HCT116 (cell line): ENCODE measurements at regions not wholly inside any gene's neighbourhood (a gene's known extent, or its start where the extent isn't known, plus 50 kb on each side); places are given as distances from the start of the nearest gene placed in this dataset.

ENCODE experiments used
- ATAC-seq: fragments of 200-7000 bp; cut with Tn5 transposase; 2 replicates; pipeline ENCODE4 v1.9.1; 2020; ENCODE audit warnings: mild to moderate bottlenecking, moderate library complexity
- BruUV-seq: library from RNA; stranded (reverse); fragments of 400-500 nt; replicated peaks from 2 replicates; lab custom pipeline; 2021; lab: Mats Ljungman, UMichigan
- CTCF ChIA-PET: fragments of 300-600 bp; sonication (Branson Sonifier 250); formaldehyde crosslinking; loops from one replicate; lab custom pipeline; 2021; ENCODE audit warnings: antibody characterized with exemption; lab: Charles Lee
- POLR2A ChIA-PET: fragments of 300-600, 350-600 bp; sonication (Branson Sonifier 250); formaldehyde crosslinking; loops from one replicate; lab custom pipeline; 2021; ENCODE audit warnings: antibody characterized with exemption; lab: Charles Lee
- RAD21 ChIA-PET, 2 experiments: fragments of 300-600 bp; sonication (Branson Sonifier 250); formaldehyde crosslinking; loops; one replicate each; lab custom pipeline; 2023; ENCODE audit warnings: low total read pairs in 2 of 2; ENCODE audit not compliant: uncharacterized antibody in 2 of 2, unreplicated experiment in 2 of 2, low non-redundant PET in 1 of 2; lab: Charles Lee
- DNase-seq: peaks from one replicate; pipeline ENCODE4 v3.0.0-alpha.2; 2010; ENCODE audit warnings: low read depth, low spot score
- H2AFZ ChIP-seq: fragments of 200-600 bp; shearing (Covaris generic), sonication (generic); 2 replicates; pipeline ENCODE4 v1.6.1; 2017; ENCODE audit warnings: low read depth, mixed run types, mixed read lengths, antibody characterized with exemption, low read length; ENCODE audit not compliant: poor library complexity, severe bottlenecking
- H3K27ac ChIP-seq: 2 replicates; pipeline ENCODE4 v1.5.1; 2012; ENCODE audit warnings: low read depth, low read length
- H3K27me3 ChIP-seq: fragments of 200-600 bp; sonication (generic); 2 replicates; pipeline ENCODE4 v1.6.1; 2016; ENCODE audit warnings: mixed run types, low read length, mixed read lengths; ENCODE audit not compliant: insufficient read depth
- H3K36me3 ChIP-seq, 2 experiments: fragments of 200-500 bp in 1 of 2; fragments of 200-600 bp in 1 of 2; sonication (Bioruptor generic) in 1 of 2; sonication (generic) in 1 of 2; 2 replicates each; pipeline versions ENCODE4 v1.5.1 to v1.6.1; 2014 to 2016; ENCODE audit warnings: low read length in 2 of 2, inconsistent platforms in 1 of 2, mixed read lengths in 1 of 2, mixed run types in 1 of 2; ENCODE audit not compliant: insufficient read depth in 2 of 2, control insufficient read depth in 1 of 2
- H3K4me1 ChIP-seq, 2 experiments: fragments of 200-600 bp in 1 of 2; sonication (generic) in 1 of 2; 2 replicates each; pipeline versions ENCODE4 v1.5.1 to v1.6.1; 2012 to 2017; ENCODE audit warnings: low read length in 2 of 2, inconsistent platforms in 1 of 2, mild to moderate bottlenecking in 1 of 2, mixed read lengths in 1 of 2, mixed run types in 1 of 2, moderate library complexity in 1 of 2; ENCODE audit not compliant: insufficient read depth in 2 of 2, control insufficient read depth in 1 of 2
- H3K4me2 ChIP-seq: fragments of 200-600 bp; sonication (generic); 2 replicates; pipeline ENCODE4 v1.6.1; 2017; ENCODE audit warnings: mixed run types, low read length, mixed read lengths
- H3K4me3 ChIP-seq, 2 experiments: fragments of 200-600 bp in 1 of 2; sonication (generic) in 1 of 2; replicated peaks in 1 of 2; 2 replicates each; pipeline ENCODE4 v1.5.1; 2011 to 2016; ENCODE audit warnings: low read length in 2 of 2, control low read depth in 1 of 2, low read depth in 1 of 2, mild to moderate bottlenecking in 1 of 2, mixed read lengths in 1 of 2, mixed run types in 1 of 2
- H3K79me2 ChIP-seq: fragments of 200-600 bp; sonication (generic); 2 replicates; pipeline ENCODE4 v1.6.1; 2017; ENCODE audit warnings: mild to moderate bottlenecking, mixed run types, low read length, moderate library complexity, mixed read lengths; ENCODE audit not compliant: insufficient read depth
- H3K9ac ChIP-seq: fragments of 200-600 bp; sonication (generic); 2 replicates; pipeline ENCODE4 v1.6.1; 2016; ENCODE audit warnings: low read length, mixed read lengths
- H3K9me2 ChIP-seq: fragments of 200-600 bp; sonication (generic), shearing (Covaris generic); 2 replicates; pipeline ENCODE4 v1.6.1; 2017; ENCODE audit warnings: mixed run types, mild to moderate bottlenecking, moderate library complexity; ENCODE audit not compliant: insufficient read depth
- H3K9me3 ChIP-seq, 2 experiments: fragments of 200-500 bp in 1 of 2; fragments of 200-600 bp in 1 of 2; sonication (Bioruptor generic) in 1 of 2; sonication (generic) in 1 of 2; 2 replicates each; pipeline ENCODE4 v1.6.1; 2014 to 2017; ENCODE audit warnings: low read length in 2 of 2, mixed read lengths in 2 of 2, inconsistent platforms in 1 of 2, low read depth in 1 of 2, mild to moderate bottlenecking in 1 of 2, mixed run types in 1 of 2, moderate library complexity in 1 of 2; ENCODE audit not compliant: control insufficient read depth in 1 of 2, insufficient read depth in 1 of 2
- H4K20me1 ChIP-seq: fragments of 200-600 bp; sonication (generic), shearing (Covaris generic); 2 replicates; pipeline ENCODE4 v1.6.1; 2017; ENCODE audit warnings: mixed run types, mild to moderate bottlenecking, moderate library complexity; ENCODE audit not compliant: insufficient read depth
- ATF3 ChIP-seq: IDR thresholded peaks from 2 replicates; pipeline ENCODE4 v1.6.1; 2012
- CBX3 ChIP-seq: IDR thresholded peaks from 2 replicates; pipeline ENCODE4 v1.6.1; 2012; ENCODE audit warnings: low read depth
- CEBPB ChIP-seq: IDR thresholded peaks from 2 replicates; pipeline ENCODE4 v1.6.1; 2012; ENCODE audit warnings: low read depth
- CTCF ChIP-seq, 3 experiments: fragments of 200-600 bp in 1 of 3; sonication (generic) in 1 of 3; IDR thresholded peaks in 2 of 3; conservative IDR thresholded peaks in 1 of 3; 2 replicates each; pipeline ENCODE4 v1.5.1; 2012 to 2017; ENCODE audit warnings: low read depth in 2 of 3, low read length in 2 of 3, antibody characterized with exemption in 1 of 3, borderline replicate concordance in 1 of 3, control low read depth in 1 of 3, mild to moderate bottlenecking in 1 of 3, mixed read lengths in 1 of 3, mixed run types in 1 of 3, moderate library complexity in 1 of 3; ENCODE audit not compliant: insufficient read depth in 1 of 3
- EGR1 ChIP-seq: IDR thresholded peaks from 2 replicates; pipeline ENCODE4 v1.6.1; 2012; ENCODE audit warnings: low read depth
- EZH2 ChIP-seq: fragments of 200-600 bp; sonication (generic); IDR thresholded peaks from 2 replicates; pipeline ENCODE4 v1.6.1; 2017; ENCODE audit warnings: antibody characterized with exemption, mixed run types
- EZH2phosphoT487 ChIP-seq: fragments of 200-600 bp; IDR thresholded peaks from 2 replicates; pipeline ENCODE4 v1.6.1; 2018; ENCODE audit warnings: antibody characterized with exemption, borderline replicate concordance
- FOSL1 ChIP-seq: IDR thresholded peaks from 2 replicates; pipeline ENCODE4 v1.6.1; 2012; ENCODE audit warnings: low read depth
- JUND ChIP-seq: IDR thresholded peaks from 2 replicates; pipeline ENCODE4 v1.6.1; 2012
- POLR2A ChIP-seq: IDR thresholded peaks from 2 replicates; pipeline ENCODE4 v1.7.0; 2011; ENCODE audit warnings: borderline replicate concordance; ENCODE audit not compliant: insufficient read depth, insufficient read length; ENCODE audit errors: extremely low read depth
- POLR2AphosphoS5 ChIP-seq: IDR thresholded peaks from 2 replicates; pipeline ENCODE4 v1.6.1; 2011; ENCODE audit warnings: mild to moderate bottlenecking, low read depth, low read length, moderate library complexity
- SP1 ChIP-seq: IDR thresholded peaks from 2 replicates; pipeline ENCODE4 v1.6.1; 2012; ENCODE audit warnings: low read depth
- SRF ChIP-seq: IDR thresholded peaks from 2 replicates; pipeline ENCODE4 v1.6.1; 2012; ENCODE audit warnings: low read depth
- YY1 ChIP-seq: IDR thresholded peaks from 2 replicates; pipeline ENCODE4 v1.6.1; 2011; ENCODE audit warnings: low read length, low read depth, moderate library complexity, mild to moderate bottlenecking; ENCODE audit not compliant: insufficient replicate concordance; ENCODE audit errors: extremely low read depth
- ZFX ChIP-seq: fragments of 450-650 bp; IDR thresholded peaks from 2 replicates; pipeline ENCODE4 v1.6.1; 2017
- ZNF274 ChIP-seq: fragments of 200-500 bp; sonication (Bioruptor generic); IDR thresholded peaks from 2 replicates; pipeline ENCODE4 v1.6.1; 2014; ENCODE audit warnings: mild to moderate bottlenecking, low read depth, low read length, inconsistent platforms
- intact Hi-C: fragments of 100-400 bp; cut with micrococcal nuclease; formaldehyde crosslinking; loops from 2 replicates; pipeline ENCODE4 v1.10.0; 2022

- no peak for ATAC-seq
These were observed 127.3 kb upstream of the MON1B start for GRCh38 chr16:77063676-77064016.

GRCh38 chr16:77064037-77064436 is 127.0 kb upstream of the MON1B start:
- Histone ChIP-seq H3K27ac (no peak overlapping the region), H3K4me2 (no peak overlapping the region), H3K9me3 (no peaks in the 10 kb centered on the region), H3K9ac (no peak overlapping the region), H3K4me1 (no peaks in the 10 kb centered on the region), H3K79me2 (no peaks in the 10 kb centered on the region), H3K36me3 (no peaks in the 10 kb centered on the region), H3K27me3 (no peaks in the 10 kb centered on the region; the same call in 1 of the 2 replicates), H3K9me2 (no peaks in the 10 kb centered on the region), H3K4me3 (no peak overlapping the region), H4K20me1 (no peaks in the 10 kb centered on the region), H2AFZ (no peak overlapping the region)
- TF ChIP-seq SP1 (no peak), POLR2A (no peak), EZH2 (no peak), ATF3 (no peak), EZH2phosphoT487 (no peak), CTCF (IDR thresholded peaks at IDR 0.05 in 2 of 3, conservative IDR thresholded peaks at IDR 0.05 in 1 of 3; ENCODE audit: borderline replicate concordance in 1 of 3, insufficient read depth in 1 of 3, low read depth in 2 of 3, low read length in 2 of 3) (no peak)
- DNase-seq (no peak), ATAC-seq (no peak)
- BruUV-seq = no TSS peak
- ChIA-PET POLR2A (no interaction called here), CTCF (no interaction called here), RAD21 (no interaction called here)
- intact Hi-C loops = no loop called here

More at GRCh38 chr16:77063676-77064016, 127.3 kb upstream of the MON1B start:
- Histone ChIP-seq H3K9me3 (no peaks in the 10 kb centered on the region), H3K9me2 (no peaks in the 10 kb centered on the region), H3K79me2 (no peaks in the 10 kb centered on the region), H3K4me1 (no peaks in the 10 kb centered on the region), H3K27me3 (no peaks in the 10 kb centered on the region; the same call in 1 of the 2 replicates), H2AFZ (no peak overlapping the region), H4K20me1 (no peaks in the 10 kb centered on the region), H3K4me3 (no peak overlapping the region), H3K4me2 (no peak overlapping the region), H3K9ac (no peak overlapping the region), H3K36me3 (no peaks in the 10 kb centered on the region), H3K27ac (no peak overlapping the region)
- BruUV-seq = no TSS peak
- no peak for TF ChIP-seq FOSL1
- no peak for TF ChIP-seq EGR1
- no peak for TF ChIP-seq JUND
- no peak for TF ChIP-seq EZH2phosphoT487
- TF ChIP-seq ZFX = no peak
- TF ChIP-seq ZNF274 = no peak
- TF ChIP-seq SP1 = no peak
- no peak for TF ChIP-seq ATF3
- TF ChIP-seq CBX3 = no peak
- no peak for TF ChIP-seq POLR2AphosphoS5
- TF ChIP-seq YY1 = no peak
- TF ChIP-seq CEBPB = no peak
- no peak for TF ChIP-seq SRF
- ChIA-PET POLR2A (no interaction called here), CTCF (no interaction called here), RAD21 (no interaction called here)
- DNase-seq = no peak
- intact Hi-C loops = no loop called here
